ENCODE measurements at regions not wholly inside any gene's neighbourhood (a gene's known extent, or its start where the extent isn't known, plus 50 kb on each side); places are given as distances from the start of the nearest gene placed in this dataset.

- no peak overlapping the region for H3K4me3 ChIP-seq (ENCODE audit: low read depth, low read length)
- TF ChIP-seq CTCF (IDR thresholded peaks at IDR 0.05; ENCODE audit: low read depth, low read length, missing control alignments) = no peak
- no peak for DNase-seq (ENCODE audit: low read depth)
Measured at GRCh38 chr9:117775591-117775990, 71.4 kb downstream of the TLR4 start.

GRCh38 chr9:117777823-117778222 lies 73.6 kb downstream of the TLR4 start:
- TF ChIP-seq CTCF (IDR thresholded peaks at IDR 0.05; ENCODE audit: low read depth, low read length, missing control alignments) = no peak
- H3K4me3 ChIP-seq (ENCODE audit: low read depth, low read length) = no peak overlapping the region
- DNase-seq (ENCODE audit: low read depth) = no peak

GRCh38 chr9:117779760-117780159 lies 75.6 kb downstream of the TLR4 start:
- no peak for DNase-seq (ENCODE audit: low read depth)
- no peak for TF ChIP-seq CTCF (IDR thresholded peaks at IDR 0.05; ENCODE audit: low read depth, low read length, missing control alignments)
- no peak overlapping the region for H3K4me3 ChIP-seq (ENCODE audit: low read depth, low read length)

GRCh38 chr9:117782931-117783788 lies 79.0 kb downstream of the TLR4 start:
- peak; percentile 16 for DNase-seq (ENCODE audit: low read depth)
- TF ChIP-seq CTCF (IDR thresholded peaks at IDR 0.05; ENCODE audit: low read depth, low read length, missing control alignments) = peak; percentile 73
- peak overlapping the region; percentile 46 for H3K4me3 ChIP-seq (ENCODE audit: low read depth, low read length)

- peak; percentile 60 for DNase-seq (ENCODE audit: low read depth)
- H3K4me3 ChIP-seq (ENCODE audit: low read depth, low read length) = no peak overlapping the region
Measured at GRCh38 chr9:117783828-117784227, 79.6 kb downstream of the TLR4 start.

GRCh38 chr9:117784996-117785395 lies 80.8 kb downstream of the TLR4 start:
- DNase-seq (ENCODE audit: low read depth) = no peak
- no peak overlapping the region for H3K4me3 ChIP-seq (ENCODE audit: low read depth, low read length)

More at GRCh38 chr9:117783828-117784227, 79.6 kb downstream of the TLR4 start:
- no peak for TF ChIP-seq CTCF (IDR thresholded peaks at IDR 0.05; ENCODE audit: low read depth, low read length, missing control alignments)

More at GRCh38 chr9:117784996-117785395, 80.8 kb downstream of the TLR4 start:
- no peak for TF ChIP-seq CTCF (IDR thresholded peaks at IDR 0.05; ENCODE audit: low read depth, low read length, missing control alignments)
